K562 (cell line): ENCODE measurements at regions not wholly inside any gene's neighbourhood (a gene's known extent, or its start where the extent isn't known, plus 50 kb on each side); places are given as distances from the start of the nearest gene placed in this dataset.

Source experiments
- ATAC-seq: fragments of 200-7000 bp; cut with Tn5 transposase; 3 replicates; pipeline ENCODE4 v1.9.1; 2020; ENCODE audit warnings: moderate library complexity
- BruUV-seq: library from RNA; stranded (reverse); fragments of 400-500 nt; replicated peaks from 2 replicates; lab custom pipeline; 2021; lab: Mats Ljungman, UMichigan
- CTCF ChIA-PET: fragments of 300-600 bp; formaldehyde crosslinking; extraction: SDS; loops from one replicate; lab custom pipeline; 2021; ENCODE audit warnings: low intra/inter-chr PET ratio; lab: Yijun Ruan, JAX
- POLR2A ChIA-PET: fragments of 300-600, 350-650 bp; sonication (Branson Sonifier 250); formaldehyde crosslinking; extraction: SDS; loops from one replicate; lab custom pipeline; 2021; ENCODE audit warnings: antibody characterized with exemption, inconsistent platforms; lab: Yijun Ruan, JAX
- DNase-seq, 4 experiments: peaks; one replicate each; pipeline versions ENCODE4 v3.0.0 to v3.0.0-alpha.2; 2011 to 2018; ENCODE audit warnings: low spot score in 3 of 4, mixed read lengths in 3 of 4; ENCODE audit errors: extremely low read depth in 1 of 4
- FAIRE-seq: peaks from 2 replicates; lab custom pipeline; 2011; peaks lifted over from hg19 to GRCh38; lab: Jason Lieb, UNC
- H2AFZ ChIP-seq: 2 replicates; pipeline ENCODE4 v1.6.0; 2011; ENCODE audit warnings: low read depth, low read length, control low read depth, inconsistent platforms
- H3K27ac ChIP-seq: fragments of 200-600 bp; 3 replicates; pipeline ENCODE4 v1.8.0; 2011; ENCODE audit warnings: low read depth, mild to moderate bottlenecking, control low read depth, inconsistent platforms, low read length, moderate library complexity, mixed read lengths; ENCODE audit errors: extremely low read depth
- H3K27me3 ChIP-seq, 2 experiments: fragments of 300-600 bp in 1 of 2; 2 replicates in 1 of 2; 3 replicates in 1 of 2; pipeline versions ENCODE4 v1.6.0 to v1.8.0; 2011; ENCODE audit warnings: inconsistent platforms in 2 of 2, low read length in 2 of 2, mild to moderate bottlenecking in 1 of 2, mixed read lengths in 1 of 2, moderate library complexity in 1 of 2; ENCODE audit not compliant: control insufficient read depth in 2 of 2, insufficient read depth in 2 of 2
- H3K36me3 ChIP-seq: fragments of 300-600 bp; 3 replicates; pipeline ENCODE4 v1.8.0; 2011; ENCODE audit warnings: mild to moderate bottlenecking, low read length, inconsistent platforms; ENCODE audit not compliant: control insufficient read depth, insufficient read depth
- H3K4me1 ChIP-seq, 2 experiments: fragments of 200-600 bp in 1 of 2; replicated peaks in 1 of 2; 2 replicates in 1 of 2; 3 replicates in 1 of 2; pipeline versions ENCODE4 v1.5.1 to v1.8.0; 2011; ENCODE audit warnings: inconsistent platforms in 2 of 2, low read length in 2 of 2, mild to moderate bottlenecking in 1 of 2, mixed read lengths in 1 of 2, moderate library complexity in 1 of 2; ENCODE audit not compliant: control insufficient read depth in 2 of 2, insufficient read depth in 2 of 2
- H3K4me2 ChIP-seq: 2 replicates; pipeline ENCODE4 v1.6.1; 2011; ENCODE audit warnings: low read length, control low read depth, inconsistent platforms, mixed read lengths; ENCODE audit not compliant: insufficient read depth
- H3K4me3 ChIP-seq: fragments of 200-600 bp; sonication (generic), shearing (Covaris generic); 2 replicates; pipeline ENCODE4 v1.5.1; 2016; ENCODE audit warnings: control low read depth, inconsistent platforms
- H3K79me2 ChIP-seq: fragments of 200-600 bp; 3 replicates; pipeline ENCODE4 v1.8.0; 2011; ENCODE audit warnings: low read length, inconsistent platforms; ENCODE audit not compliant: control insufficient read depth, insufficient read depth
- H3K9ac ChIP-seq, 2 experiments: 2 replicates each; pipeline versions ENCODE4 v1.6.0 to v1.6.1; 2011; ENCODE audit warnings: low read depth in 2 of 2, low read length in 2 of 2, control low read depth in 1 of 2, inconsistent platforms in 1 of 2, mild to moderate bottlenecking in 1 of 2, mixed read lengths in 1 of 2; ENCODE audit not compliant: insufficient read depth in 1 of 2
- H3K9me1 ChIP-seq: one replicate; pipeline ENCODE4 v1.6.0; 2011; ENCODE audit warnings: inconsistent platforms, mild to moderate bottlenecking, low read length, moderate library complexity; ENCODE audit not compliant: control insufficient read depth, insufficient read depth
- H3K9me3 ChIP-seq: replicated peaks from 2 replicates; pipeline ENCODE4 v1.5.1; 2011; ENCODE audit warnings: low read depth, low read length, inconsistent platforms; ENCODE audit not compliant: control insufficient read depth, insufficient read depth
- H4K20me1 ChIP-seq: replicated peaks from 2 replicates; pipeline ENCODE4 v1.6.1; 2011; ENCODE audit warnings: low read length, inconsistent platforms, mixed read lengths; ENCODE audit not compliant: control insufficient read depth, insufficient read depth
- CHAMP1 ChIP-seq: fragments of 450-650 bp; IDR thresholded peaks from 2 replicates; pipeline ENCODE4 v1.6.1; 2016; ENCODE audit warnings: mild to moderate bottlenecking
- E2F3 ChIP-seq: fragments of 250-450 bp; sonication (Bioruptor Pico); IDR thresholded peaks from 2 replicates; pipeline ENCODE4 v1.4.0; 2020; ENCODE audit warnings: mild to moderate bottlenecking
- EP300 ChIP-seq: IDR thresholded peaks from 2 replicates; pipeline ENCODE4 v1.6.1; 2012; ENCODE audit warnings: low read length, improper control_type of control experiment
- ID3 ChIP-seq, 2 experiments: fragments of 250-450 bp in 1 of 2; fragments of 450-650 bp in 1 of 2; sonication (Bioruptor Pico) in 1 of 2; IDR thresholded peaks; 2 replicates each; pipeline versions ENCODE4 v1.6.1 to v1.8.0; 2016 to 2021; ENCODE audit warnings: mild to moderate bottlenecking in 2 of 2, moderate library complexity in 2 of 2, missing compliant biosample characterization in 1 of 2, missing genetic modification characterization in 1 of 2
- MXI1 ChIP-seq: IDR thresholded peaks from 2 replicates; pipeline ENCODE4 v1.6.1; 2011; ENCODE audit warnings: low read depth, mild to moderate bottlenecking, improper control_type of control experiment, low read length
- RNF2 ChIP-seq: sonication (generic); IDR thresholded peaks from 2 replicates; pipeline ENCODE4 v1.6.1; 2016
- RREB1 ChIP-seq: fragments of 250-450 bp; sonication (Bioruptor Pico); IDR thresholded peaks from 2 replicates; pipeline ENCODE4 v1.4.0; 2020
- RUNX1 ChIP-seq: sonication (generic); IDR thresholded peaks from 2 replicates; pipeline ENCODE4 v1.6.1; 2016; ENCODE audit warnings: antibody characterized with exemption, low read depth
- SRF ChIP-seq, 2 experiments: fragments of 250-450, 450-650 bp in 1 of 2; sonication (Bioruptor Pico) in 1 of 2; sonication (generic) in 1 of 2; formaldehyde crosslinking; IDR thresholded peaks; 2 replicates each; pipeline versions ENCODE4 v1.5.0 to v1.5.1; 2020 to 2022; ENCODE audit warnings: mild to moderate bottlenecking in 1 of 2, missing genetic modification reagents in 1 of 2
- TCF3 ChIP-seq: sonication (generic); formaldehyde crosslinking; IDR thresholded peaks from 2 replicates; pipeline ENCODE4 v1.4.0; 2020; ENCODE audit warnings: mild to moderate bottlenecking, missing genetic modification reagents
- ZNF174 ChIP-seq: fragments of 250-450 bp; sonication (Bioruptor Pico); IDR thresholded peaks from 2 replicates; pipeline ENCODE4 v1.4.0; 2020; ENCODE audit warnings: mild to moderate bottlenecking
- WGBS: fragments of 100-300 bp; shearing (Covaris generic); methylation state at CpG from one replicate; pipeline ENCODE4 v1.1.6; 2016; ENCODE audit warnings: low coverage, mixed read lengths; ENCODE audit not compliant: insufficient coverage; ENCODE audit errors: missing lambda C conversion rate; 5-methylcytosine and 5-hydroxymethylcytosine counted together
- in situ Hi-C: fragments of 300-500 bp; cut with MboI; formaldehyde crosslinking; loops from 4 replicates; pipeline ENCODE4 v1.15.0; 2018; ENCODE audit warnings: inconsistent platforms, mixed read lengths
- intact Hi-C: fragments of 100-400 bp; cut with micrococcal nuclease; formaldehyde crosslinking; loops from 2 replicates; pipeline ENCODE4 v1.14.2; 2022

- no peak for TF ChIP-seq ID3 (CRISPR knock-in tag; IDR thresholded peaks at IDR 0.05)
- TF ChIP-seq ID3 (tag; IDR thresholded peaks at IDR 0.05): no peak
Observed at GRCh38 chr16:51017969-51018368, 133.1 kb downstream of the SALL1 start (continued).

- no peak for DNase-seq
- H3K4me2 ChIP-seq: no peak overlapping the region
- in situ Hi-C loops (no loop called here), intact Hi-C loops (no loop called here)
- BruUV-seq: no TSS peak
- ATAC-seq: no peak
- no peak overlapping the region for H2AFZ ChIP-seq
- no peaks in the 10 kb centered on the region for H3K9me3 ChIP-seq
- H3K79me2 ChIP-seq: no peaks in the 10 kb centered on the region
- 4% methylated on average over 3 of the region's 4 CpGs for WGBS
- ChIA-PET POLR2A (no interaction called here), CTCF (no interaction called here)
- H3K36me3 ChIP-seq: no peaks in the 10 kb centered on the region
- no peak for FAIRE-seq
- no peak overlapping the region for H3K27ac ChIP-seq
- no peaks in the 10 kb centered on the region for H4K20me1 ChIP-seq
- H3K9ac ChIP-seq: no peak overlapping the region
- no peaks in the 10 kb centered on the region for H3K27me3 ChIP-seq
- no peaks in the 10 kb centered on the region for H3K4me1 ChIP-seq
- H3K9me1 ChIP-seq: no peaks in the 10 kb centered on the region
- no peak overlapping the region for H3K4me3 ChIP-seq
- no peak for TF ChIP-seq RUNX1
- no peak for TF ChIP-seq TCF3 (CRISPR knock-in tag)
- no peak for TF ChIP-seq MXI1
- TF ChIP-seq CHAMP1: no peak
- TF ChIP-seq SRF (CRISPR knock-in tag; IDR thresholded peaks at IDR 0.05): no peak
- no peak for TF ChIP-seq RNF2
- TF ChIP-seq ZNF174: no peak
- TF ChIP-seq EP300: no peak
- no peak for TF ChIP-seq E2F3 (CRISPR knock-in tag)
- TF ChIP-seq RREB1 (CRISPR knock-in tag): no peak
Observed at GRCh38 chr16:51012396-51012795, 138.7 kb downstream of the SALL1 start.
